ENCODE measurements at regions not wholly inside any gene's neighbourhood (a gene's known extent, or its start where the extent isn't known, plus 50 kb on each side); places are given as distances from the start of the nearest gene placed in this dataset.
A peak's percentile ranks its signal among the peaks of the same experiment; 100 is the strongest.

DNA sequence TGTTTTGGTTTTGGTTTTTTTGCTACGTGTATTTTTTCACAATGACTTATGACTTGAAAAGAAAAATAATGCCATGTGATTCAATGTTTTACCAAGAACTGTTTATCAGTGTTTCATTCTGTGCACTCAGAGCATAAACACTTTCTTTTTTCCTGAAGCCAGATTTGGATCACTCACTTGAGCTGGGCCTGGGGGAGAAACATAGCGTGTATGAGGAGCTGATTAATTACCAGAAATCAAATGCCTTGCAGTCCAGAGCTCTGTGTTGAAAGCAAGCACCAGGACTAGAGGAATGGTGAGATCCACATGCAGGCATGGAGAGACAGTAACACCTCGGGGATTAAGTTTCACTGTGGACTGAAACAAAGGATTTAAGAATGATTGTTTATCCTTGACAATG is 642.1 kb upstream of the ADGRL2 start:
- Histone ChIP-seq H4K20me1 (ENCODE audit: insufficient read depth, low read length) (no peaks in the 10 kb centered on the region), H2AFZ (ENCODE audit: low read length) (peak overlapping the region; percentile 67), H3K4me1 (ENCODE audit: low read length) (peaks cover 7% of the 10 kb centered on the region; the same call in 1 of the 2 replicates), H3K36me3 (replicated peaks; ENCODE audit: insufficient read depth, low read length) (no peaks in the 10 kb centered on the region), H3K27me3 (replicated peaks; ENCODE audit: insufficient read depth, low read length) (no peaks in the 10 kb centered on the region), H3K4me2 (ENCODE audit: low read depth, low read length) (peak overlapping the region; percentile 72), H3K9ac (ENCODE audit: low read length) (peak overlapping the region; percentile 34; the same call in 1 of the 2 replicates), H3K27ac (ENCODE audit: low read length) (no peak overlapping the region), H3K9me3 (replicated peaks; ENCODE audit: insufficient read depth, low read length) (no peaks in the 10 kb centered on the region), H3K4me3 (ENCODE audit: low read length) (peak overlapping the region; percentile 18), H3K79me2 (ENCODE audit: low read length) (no peaks in the 10 kb centered on the region), H3K9me2 (replicated peaks; ENCODE audit: insufficient read depth, low read length) (no peaks in the 10 kb centered on the region), H3F3A (ENCODE audit: insufficient read depth, low read length) (no peaks in the 10 kb centered on the region)
- TF ChIP-seq EZH2phosphoT487 (IDR thresholded peaks at IDR 0.05; ENCODE audit: low read length) (no peak), EZH2 (optimal IDR thresholded peaks at IDR 0.05; ENCODE audit: low read depth, low read length) (no peak)
- TF ChIP-seq, protein P1, sequence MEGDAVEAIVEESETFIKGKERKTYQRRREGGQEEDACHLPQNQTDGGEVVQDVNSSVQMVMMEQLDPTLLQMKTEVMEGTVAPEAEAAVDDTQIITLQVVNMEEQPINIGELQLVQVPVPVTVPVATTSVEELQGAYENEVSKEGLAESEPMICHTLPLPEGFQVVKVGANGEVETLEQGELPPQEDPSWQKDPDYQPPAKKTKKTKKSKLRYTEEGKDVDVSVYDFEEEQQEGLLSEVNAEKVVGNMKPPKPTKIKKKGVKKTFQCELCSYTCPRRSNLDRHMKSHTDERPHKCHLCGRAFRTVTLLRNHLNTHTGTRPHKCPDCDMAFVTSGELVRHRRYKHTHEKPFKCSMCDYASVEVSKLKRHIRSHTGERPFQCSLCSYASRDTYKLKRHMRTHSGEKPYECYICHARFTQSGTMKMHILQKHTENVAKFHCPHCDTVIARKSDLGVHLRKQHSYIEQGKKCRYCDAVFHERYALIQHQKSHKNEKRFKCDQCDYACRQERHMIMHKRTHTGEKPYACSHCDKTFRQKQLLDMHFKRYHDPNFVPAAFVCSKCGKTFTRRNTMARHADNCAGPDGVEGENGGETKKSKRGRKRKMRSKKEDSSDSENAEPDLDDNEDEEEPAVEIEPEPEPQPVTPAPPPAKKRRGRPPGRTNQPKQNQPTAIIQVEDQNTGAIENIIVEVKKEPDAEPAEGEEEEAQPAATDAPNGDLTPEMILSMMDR (IDR thresholded peaks at IDR 0.05; ENCODE audit: low read length) = no peak
- DNase-seq = peak; percentile 8

DNA sequence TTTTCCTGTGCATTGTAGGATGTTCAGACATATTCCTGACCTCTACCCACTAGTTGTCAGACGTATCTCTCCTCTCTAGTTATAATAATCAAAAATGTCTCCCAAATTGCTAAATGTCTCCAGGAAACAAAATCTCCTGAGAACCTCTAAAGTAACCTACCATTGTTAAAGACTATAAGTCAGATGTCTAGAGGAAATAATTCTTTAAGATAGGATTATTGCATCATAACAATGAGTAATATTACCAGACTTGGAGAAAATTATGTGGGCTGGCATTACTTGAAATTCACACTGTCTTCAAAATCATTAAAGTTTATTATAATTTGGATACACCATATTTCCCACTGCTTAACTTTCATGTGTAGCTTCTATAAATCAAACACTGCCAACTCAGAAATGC is 643.0 kb upstream of the ADGRL2 start:
- H3K79me2 ChIP-seq (ENCODE audit: low read length) = no peaks in the 10 kb centered on the region
- H3F3A ChIP-seq (ENCODE audit: insufficient read depth, low read length) = no peaks in the 10 kb centered on the region
- TF ChIP-seq, protein P1 (IDR thresholded peaks at IDR 0.05; ENCODE audit: low read length) = no peak
- TF ChIP-seq EZH2 (optimal IDR thresholded peaks at IDR 0.05; ENCODE audit: low read depth, low read length) = no peak
- TF ChIP-seq EZH2phosphoT487 (IDR thresholded peaks at IDR 0.05; ENCODE audit: low read length) = no peak
- no peak overlapping the region; the same call in 1 of the 2 replicates for H2AFZ ChIP-seq (ENCODE audit: low read length)
- no peak overlapping the region for H3K27ac ChIP-seq (ENCODE audit: low read length)
- H3K4me2 ChIP-seq (ENCODE audit: low read depth, low read length) = peak overlapping the region; percentile 72; the same call in 1 of the 2 replicates
- H3K9ac ChIP-seq (ENCODE audit: low read length) = no peak overlapping the region
- no peaks in the 10 kb centered on the region for H3K9me2 ChIP-seq (replicated peaks; ENCODE audit: insufficient read depth, low read length)
- H3K4me1 ChIP-seq (ENCODE audit: low read length) = peaks cover 7% of the 10 kb centered on the region; the same call in 1 of the 2 replicates
- H3K4me3 ChIP-seq (ENCODE audit: low read length) = no peak overlapping the region
- H3K36me3 ChIP-seq (replicated peaks; ENCODE audit: insufficient read depth, low read length) = no peaks in the 10 kb centered on the region
- H3K27me3 ChIP-seq (replicated peaks; ENCODE audit: insufficient read depth, low read length) = no peaks in the 10 kb centered on the region
- no peaks in the 10 kb centered on the region for H4K20me1 ChIP-seq (ENCODE audit: insufficient read depth, low read length)
- no peak for DNase-seq
- no peaks in the 10 kb centered on the region for H3K9me3 ChIP-seq (replicated peaks; ENCODE audit: insufficient read depth, low read length)

DNA sequence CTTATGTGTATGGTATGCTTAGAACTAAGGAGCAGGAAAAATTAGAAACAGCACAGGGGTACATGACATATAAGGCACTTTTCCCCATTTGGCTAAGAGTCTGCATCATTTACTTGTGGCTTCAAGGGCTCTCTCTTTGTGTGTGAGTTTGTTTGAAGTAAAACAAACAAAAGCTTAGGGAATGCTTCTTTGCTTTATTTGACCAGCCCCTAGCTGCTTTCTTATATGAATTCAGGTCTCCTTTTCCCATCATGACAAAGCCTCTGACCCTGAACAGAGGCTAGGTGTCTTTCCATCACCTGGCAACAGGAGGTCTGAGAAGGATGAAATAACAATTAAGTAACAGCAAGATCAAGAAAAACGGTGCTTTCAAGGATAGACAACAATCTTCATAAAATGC is 643.8 kb upstream of the ADGRL2 start:
- Histone ChIP-seq H3K4me1 (ENCODE audit: low read length) (peaks cover 7% of the 10 kb centered on the region; the same call in 1 of the 2 replicates), H3K27me3 (replicated peaks; ENCODE audit: insufficient read depth, low read length) (no peaks in the 10 kb centered on the region), H3K4me2 (ENCODE audit: low read depth, low read length) (no peak overlapping the region), H3K9ac (ENCODE audit: low read length) (no peak overlapping the region), H3K9me3 (replicated peaks; ENCODE audit: insufficient read depth, low read length) (no peaks in the 10 kb centered on the region), H3K4me3 (ENCODE audit: low read length) (no peak overlapping the region), H3F3A (ENCODE audit: insufficient read depth, low read length) (no peaks in the 10 kb centered on the region), H3K27ac (ENCODE audit: low read length) (no peak overlapping the region), H3K9me2 (replicated peaks; ENCODE audit: insufficient read depth, low read length) (no peaks in the 10 kb centered on the region), H2AFZ (ENCODE audit: low read length) (no peak overlapping the region), H3K79me2 (ENCODE audit: low read length) (no peaks in the 10 kb centered on the region), H3K36me3 (replicated peaks; ENCODE audit: insufficient read depth, low read length) (no peaks in the 10 kb centered on the region), H4K20me1 (ENCODE audit: insufficient read depth, low read length) (no peaks in the 10 kb centered on the region)
- DNase-seq = no peak
- no peak for TF ChIP-seq EZH2phosphoT487 (IDR thresholded peaks at IDR 0.05; ENCODE audit: low read length)
- no peak for TF ChIP-seq EZH2 (optimal IDR thresholded peaks at IDR 0.05; ENCODE audit: low read depth, low read length)
- TF ChIP-seq, protein P1 (IDR thresholded peaks at IDR 0.05; ENCODE audit: low read length) = no peak

Data from MM.1S (cell line).